AG09319 (cell line): ENCODE measurements at regions not wholly inside any gene's neighbourhood (a gene's known extent, or its start where the extent isn't known, plus 50 kb on each side); places are given as distances from the start of the nearest gene placed in this dataset.
"Not testable (repeated sequence)": the region's sequence is repeated elsewhere in the genome, so short reads cannot be mapped to it uniquely, and the experiment has no call there.

ENCODE experiments used
- DNase-seq: peaks from one replicate; pipeline ENCODE4 v3.0.0-alpha.2; 2010; ENCODE audit warnings: low read depth; ENCODE audit errors: extremely low read depth

DNA sequence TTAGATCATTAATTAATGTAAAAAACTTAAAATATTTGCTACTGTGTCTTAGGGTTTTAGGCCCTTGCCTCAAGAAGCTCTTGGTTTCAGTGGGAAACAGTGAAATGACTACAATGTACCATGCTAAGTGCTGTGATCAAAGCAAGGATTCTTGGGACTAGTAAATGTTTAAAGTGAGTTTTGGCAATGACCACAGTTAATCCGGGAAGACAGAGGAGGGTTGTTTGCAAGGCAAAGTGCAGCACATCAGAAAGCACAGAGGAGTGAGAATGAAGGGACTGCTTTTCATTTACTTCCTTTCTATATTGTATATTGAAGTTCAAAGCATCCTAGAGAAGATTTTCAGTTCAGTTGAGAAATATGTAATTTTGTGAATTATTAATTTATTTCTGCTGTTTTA lies 676.7 kb downstream of the SPATA31A6 start:
- DNase-seq: not testable (repeated sequence)

DNA sequence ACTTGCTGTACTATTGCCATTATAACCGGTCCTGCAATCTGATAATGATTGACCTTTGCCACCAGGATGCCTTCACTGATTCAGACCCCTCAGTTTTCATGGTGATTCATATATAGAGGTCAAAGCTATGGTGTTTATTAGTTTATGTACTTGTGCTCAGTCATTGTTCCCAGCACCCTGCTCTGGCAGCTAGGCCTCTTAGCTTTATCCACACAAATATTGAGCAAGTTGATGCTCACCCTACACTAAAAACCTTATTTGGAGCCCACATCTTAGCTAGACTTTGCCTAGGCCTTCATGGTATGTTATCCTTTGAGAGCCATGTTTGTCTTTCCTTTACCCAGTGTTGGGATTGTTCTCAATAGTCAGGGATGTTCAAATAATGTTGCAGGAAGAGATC lies 679.0 kb downstream of the SPATA31A6 start:
- not testable (repeated sequence) for DNase-seq
